HG02798 (cell line): ENCODE measurements at regions not wholly inside any gene's neighbourhood (a gene's known extent, or its start where the extent isn't known, plus 50 kb on each side); places are given as distances from the start of the nearest gene placed in this dataset.

Experiments
- ATAC-seq: cut with Tn5 transposase; IDR thresholded peaks from one replicate; pipeline ENCODE4 v1.9.1; 2021; ENCODE audit warnings: mild to moderate bottlenecking; ENCODE audit not compliant: unreplicated experiment, poor library complexity

DNA sequence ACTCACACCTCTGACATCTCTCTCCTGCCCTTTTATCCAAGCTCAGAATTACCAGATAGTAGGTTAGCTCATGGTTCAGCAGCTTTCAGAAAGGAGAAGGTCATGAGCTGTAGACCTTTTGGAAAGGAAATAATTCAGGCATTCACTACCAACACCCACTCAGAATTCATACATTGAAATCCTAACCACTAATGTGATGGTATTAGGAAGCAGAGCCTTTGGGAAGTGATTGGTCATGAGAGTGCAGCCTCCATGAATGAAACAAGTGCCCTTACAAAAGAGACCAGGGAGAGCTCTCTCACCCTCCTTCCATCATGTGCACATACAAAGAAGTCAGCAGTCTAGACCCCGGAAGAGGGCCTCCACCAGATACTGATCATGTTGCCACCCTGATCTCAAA lies 315.8 kb upstream of the CCDC54 start:
- ATAC-seq, result no peak

DNA sequence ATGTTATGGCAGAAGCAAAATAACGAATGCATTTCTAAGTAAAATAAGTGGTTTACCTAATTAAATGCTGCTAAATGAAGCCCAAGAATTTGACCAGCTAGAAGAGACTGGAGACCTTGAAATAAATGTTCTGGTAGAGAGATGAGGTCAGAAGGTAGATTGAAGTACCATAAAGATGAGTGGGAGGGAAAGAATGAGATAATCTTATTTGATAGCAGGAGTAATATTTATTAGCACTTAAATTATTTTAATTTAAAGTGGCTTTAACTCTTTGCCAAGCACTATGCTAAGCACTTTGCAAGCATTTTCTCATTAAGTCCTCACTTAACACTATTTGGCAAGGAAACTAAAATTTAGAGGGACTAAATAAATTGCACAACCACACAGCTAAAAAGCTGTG lies 314.9 kb upstream of the CCDC54 start:
- ATAC-seq, result no peak

- ATAC-seq, result no peak
These were observed 314.5 kb upstream of the CCDC54 start for GRCh38 chr3:107062787-107063186.

DNA sequence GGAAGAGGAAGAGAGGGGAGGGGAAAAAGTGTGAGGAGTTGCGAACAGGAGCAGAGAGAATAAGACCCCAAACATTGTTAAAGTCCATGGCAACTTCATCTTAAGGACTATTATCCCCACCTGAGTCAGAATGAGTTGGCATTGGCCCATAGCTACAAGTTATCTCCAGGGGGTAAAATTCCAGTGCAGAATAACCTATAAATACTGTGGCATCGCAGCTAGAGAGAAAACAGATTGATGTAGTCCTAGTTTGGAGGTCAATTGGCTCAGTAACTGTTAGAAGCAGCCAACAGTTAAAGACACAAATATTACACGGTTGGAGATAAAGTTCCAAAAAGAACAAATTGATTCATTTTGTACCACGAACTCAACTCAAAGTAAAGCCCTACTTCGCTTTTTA lies 313.9 kb upstream of the CCDC54 start:
- no peak for ATAC-seq

DNA sequence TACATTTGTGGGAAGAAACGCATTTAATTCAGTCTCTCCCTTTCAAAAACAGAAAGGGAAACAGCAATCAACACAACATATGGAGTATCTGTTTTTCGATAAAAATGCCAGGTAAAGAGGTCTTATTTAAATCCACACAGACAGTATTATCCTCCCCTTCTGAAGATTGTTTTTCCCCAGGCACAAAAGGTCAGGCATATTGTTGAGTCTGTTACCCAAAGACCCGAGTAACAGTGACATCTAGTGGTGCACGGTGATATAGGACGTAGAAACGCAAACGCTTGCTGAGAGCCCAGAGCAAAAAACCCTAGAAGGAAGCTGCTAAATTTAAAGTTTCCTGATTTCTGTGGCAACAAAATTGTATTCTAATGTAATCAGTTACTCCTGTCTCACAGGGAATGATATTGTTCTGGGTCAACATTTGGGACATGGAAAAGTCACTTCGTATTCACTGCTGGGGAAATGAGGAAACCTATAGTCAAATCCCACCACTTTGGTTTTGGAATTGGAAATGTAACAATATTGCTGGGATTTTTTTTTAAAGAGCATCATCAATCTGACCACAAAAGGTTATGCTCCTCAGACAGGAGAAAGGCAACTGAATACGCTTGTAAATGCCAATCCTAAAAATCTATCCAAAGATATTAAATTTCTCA lies 312.7 kb upstream of the CCDC54 start:
- ATAC-seq, result peak; percentile 95

GRCh38 chr3:107065094-107065861 lies 312.0 kb upstream of the CCDC54 start:
- ATAC-seq, result no peak

- ATAC-seq, result no peak
These were observed 309.8 kb upstream of the CCDC54 start for GRCh38 chr3:107067421-107067820.

GRCh38 chr3:107068980-107069379 lies 308.3 kb upstream of the CCDC54 start:
- no peak for ATAC-seq

- no peak for ATAC-seq
These were observed 300.3 kb upstream of the CCDC54 start for GRCh38 chr3:107076946-107077345.

DNA sequence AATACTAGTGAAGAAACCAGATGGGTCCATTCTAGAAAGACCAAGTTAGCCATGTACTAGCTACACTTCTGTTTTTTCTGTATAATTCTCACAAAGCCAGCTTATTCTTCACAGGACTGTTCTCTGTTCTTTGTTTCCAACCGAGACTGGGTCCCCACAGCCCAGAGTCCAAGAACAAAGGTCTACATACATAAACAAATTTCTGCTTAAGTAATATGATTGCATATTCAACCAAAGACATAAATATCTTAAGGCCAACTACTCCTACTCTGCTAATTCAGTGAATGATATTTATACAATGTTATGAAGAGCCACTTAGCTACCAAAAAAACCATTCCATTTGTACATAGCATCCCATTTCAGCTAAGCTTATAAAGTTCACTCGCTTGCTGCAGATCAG lies 299.8 kb upstream of the CCDC54 start:
- ATAC-seq, result no peak

GRCh38 chr3:107082527-107082926 lies 294.7 kb upstream of the CCDC54 start:
- no peak for ATAC-seq

GRCh38 chr3:107085261-107085660 lies 292.0 kb upstream of the CCDC54 start:
- ATAC-seq, result no peak

DNA sequence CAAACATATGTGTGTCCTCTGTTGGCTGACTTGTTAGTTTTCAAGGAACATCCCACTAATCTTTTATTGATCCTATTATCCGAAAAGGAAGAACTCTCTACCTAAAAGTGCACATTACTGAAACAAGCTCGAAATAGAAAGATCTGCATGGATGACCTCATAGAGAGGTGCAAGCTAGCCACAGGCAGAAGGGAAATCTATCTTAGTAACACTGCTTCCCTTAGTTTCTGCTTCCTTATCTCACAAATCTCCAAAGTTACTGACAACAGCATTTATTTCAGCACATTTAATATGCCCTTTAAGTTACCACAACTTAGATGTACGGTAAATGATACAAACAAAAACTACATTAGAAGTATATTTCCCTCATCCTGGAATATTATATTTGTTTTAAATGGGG lies 285.1 kb upstream of the CCDC54 start:
- no peak for ATAC-seq

DNA sequence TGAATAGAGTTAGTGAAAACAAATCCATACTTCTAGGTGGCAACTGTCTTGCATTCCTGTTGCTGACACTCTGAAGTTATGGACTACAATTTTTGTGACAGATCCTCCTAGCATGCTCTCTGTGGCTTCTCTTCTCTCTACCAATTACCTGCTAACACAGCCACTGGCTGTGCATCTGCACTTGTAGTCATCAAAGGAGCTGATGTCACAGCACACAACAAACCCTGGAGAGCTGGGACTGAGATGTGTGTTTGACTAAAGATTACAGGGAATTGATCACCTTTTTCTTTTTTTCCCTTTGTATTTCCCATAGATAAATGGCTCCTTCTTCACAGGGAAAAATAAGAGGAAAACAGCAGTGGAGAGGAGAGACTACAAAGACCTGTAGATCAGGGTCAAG lies 278.4 kb upstream of the CCDC54 start:
- no peak for ATAC-seq

- no peak for ATAC-seq
These were observed 277.1 kb upstream of the CCDC54 start for GRCh38 chr3:107100137-107100536.

GRCh38 chr3:107100573-107100972 lies 276.7 kb upstream of the CCDC54 start:
- ATAC-seq, result no peak

- ATAC-seq, result no peak
These were observed 273.5 kb upstream of the CCDC54 start for GRCh38 chr3:107103786-107104185.

GRCh38 chr3:107106316-107106715 lies 270.9 kb upstream of the CCDC54 start:
- ATAC-seq, result no peak

DNA sequence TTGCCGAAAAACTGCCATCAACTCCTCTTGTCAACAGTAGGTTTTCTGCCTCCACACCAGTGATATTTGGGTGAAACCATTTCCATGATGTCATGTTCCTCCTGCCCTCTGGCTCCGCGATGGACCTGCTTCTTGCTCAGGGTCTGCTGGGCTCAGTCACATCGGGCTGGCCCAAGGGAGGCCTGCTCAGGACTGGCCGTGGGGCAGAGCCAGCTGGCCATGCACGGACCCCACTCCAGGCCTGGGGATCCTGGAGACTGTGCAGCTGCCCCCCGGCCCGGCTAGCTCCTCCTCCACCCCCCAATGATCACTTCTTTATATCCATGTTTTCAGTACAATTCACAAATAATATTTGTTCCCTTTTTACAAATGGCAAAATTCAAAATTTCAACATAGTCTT lies 270.3 kb upstream of the CCDC54 start:
- no peak for ATAC-seq

- ATAC-seq, result no peak
These were observed 266.5 kb upstream of the CCDC54 start for GRCh38 chr3:107110596-107111305.

- ATAC-seq, result no peak
These were observed 265.4 kb upstream of the CCDC54 start for GRCh38 chr3:107111872-107112271.
